Subcutaneous abdominal adipose tissue (tissue), 5 donors: ENCODE measurements at regions not wholly inside any gene's neighbourhood (a gene's known extent, or its start where the extent isn't known, plus 50 kb on each side); places are given as distances from the start of the nearest gene placed in this dataset.

Experiments
- H3K27ac ChIP-seq: one replicate; pipeline ENCODE4 v1.7.0; 2013; ENCODE audit warnings: low read depth, mild to moderate bottlenecking, inconsistent platforms, low read length, moderate library complexity
- H3K27me3 ChIP-seq, 5 donors: one replicate each; pipeline ENCODE4 v1.7.0; 2013; ENCODE audit warnings: low read length in 5 of 5, inconsistent platforms in 1 of 5; ENCODE audit not compliant: control insufficient read depth in 5 of 5, insufficient read depth in 4 of 5
- H3K36me3 ChIP-seq, 5 donors: one replicate each; pipeline ENCODE4 v1.7.0; 2013; ENCODE audit warnings: low read length in 5 of 5; ENCODE audit not compliant: control insufficient read depth in 5 of 5, insufficient read depth in 5 of 5
- H3K4me1 ChIP-seq, 5 donors: one replicate each; pipeline ENCODE4 v1.7.0; 2013; ENCODE audit warnings: low read length in 5 of 5, mild to moderate bottlenecking in 3 of 5, moderate library complexity in 1 of 5; ENCODE audit not compliant: control insufficient read depth in 5 of 5, insufficient read depth in 5 of 5
- H3K4me3 ChIP-seq, 5 donors: one replicate each; pipeline ENCODE4 v1.7.0; 2013; ENCODE audit warnings: low read length in 5 of 5, low read depth in 1 of 5
- H3K9ac ChIP-seq, 5 donors: one replicate each; pipeline ENCODE4 v1.7.0; 2013; ENCODE audit warnings: low read length in 5 of 5, mild to moderate bottlenecking in 4 of 5, moderate library complexity in 3 of 5
- H3K9me3 ChIP-seq, 5 donors: one replicate each; pipeline ENCODE4 v1.7.0; 2013; ENCODE audit warnings: low read length in 5 of 5; ENCODE audit not compliant: control insufficient read depth in 5 of 5
- donor health status: healthy.
- donor health status: healthy.
- donor health status: healthy.
- donor health status: healthy.
- donor health status: healthy.

DNA sequence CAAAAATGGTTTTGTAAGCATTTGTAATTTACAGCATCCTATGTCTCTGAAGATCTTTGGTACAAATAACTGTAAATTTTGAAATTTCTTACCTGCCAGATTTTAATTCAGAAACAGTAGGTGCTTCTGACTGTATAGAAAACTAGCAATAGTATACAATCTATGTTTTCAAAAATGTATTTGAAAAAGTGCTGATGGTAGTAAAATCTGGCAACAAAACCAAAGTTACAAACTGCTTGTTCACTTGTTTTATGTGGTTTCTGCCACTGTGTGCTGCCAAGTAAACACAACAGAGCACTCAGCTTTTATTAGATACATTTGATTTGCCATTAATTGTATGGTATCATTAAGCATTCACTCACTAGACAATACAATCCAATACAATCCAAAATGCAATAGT lies 206.1 kb downstream of the CPE start:
- no peaks in the 10 kb centered on the region for H3K9me3 ChIP-seq
- H3K27ac ChIP-seq, result no peak overlapping the region
- H3K4me3 ChIP-seq, result no peak overlapping the region
- H3K4me1 ChIP-seq, result peaks cover 0 to 8% (median 6%) of the 10 kb centered on the region in 5 donors
- H3K9ac ChIP-seq, result no peak overlapping the region
- H3K36me3 ChIP-seq, result no peaks in the 10 kb centered on the region
- H3K27me3 ChIP-seq, result no peaks in the 10 kb centered on the region

DNA sequence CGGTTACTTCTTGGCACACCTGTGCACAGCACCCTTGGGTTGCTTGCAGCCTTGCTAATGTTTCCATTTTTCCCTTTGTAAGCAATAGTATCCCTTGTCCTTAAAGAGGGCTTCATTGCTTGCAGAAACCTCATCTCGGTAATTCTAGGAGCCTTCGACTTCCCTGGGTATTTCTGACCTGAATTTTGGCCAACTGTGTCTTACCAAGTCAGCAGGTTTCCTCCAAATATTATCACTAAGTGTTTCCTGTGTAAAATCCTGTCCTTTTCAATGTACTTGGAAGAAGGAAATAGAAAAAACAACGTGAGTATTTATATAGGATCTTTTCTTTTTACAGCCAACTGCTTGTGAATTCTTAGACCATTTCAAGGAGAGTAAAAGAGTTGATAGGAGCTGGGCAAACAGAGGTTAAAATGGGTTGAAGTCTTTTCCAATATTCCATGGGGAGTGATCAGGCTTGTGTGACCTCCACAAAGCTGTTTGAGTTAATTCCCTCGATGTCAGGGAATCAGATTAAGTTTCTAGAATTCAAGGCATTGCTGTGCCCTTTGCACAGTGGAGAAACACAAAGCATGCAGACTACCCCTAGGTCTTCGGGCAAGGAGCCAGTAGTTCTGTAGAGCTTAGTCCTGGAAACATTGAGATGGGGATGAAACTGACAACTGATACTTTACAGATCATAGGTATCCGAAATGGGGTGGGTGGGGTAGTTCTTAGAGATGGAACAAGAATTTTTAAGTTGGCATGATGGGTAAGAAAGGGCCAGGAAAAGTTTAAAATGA lies 209.9 kb downstream of the CPE start:
- no peak overlapping the region for H3K9ac ChIP-seq
- peaks cover 0 to 8% (median 7%) of the 10 kb centered on the region in 5 donors for H3K4me1 ChIP-seq
- H3K27me3 ChIP-seq, result no peaks in the 10 kb centered on the region
- H3K27ac ChIP-seq, result no peak overlapping the region
- no peak overlapping the region for H3K4me3 ChIP-seq
- no peaks in the 10 kb centered on the region for H3K36me3 ChIP-seq
- H3K9me3 ChIP-seq, result no peaks in the 10 kb centered on the region

- H3K4me3 ChIP-seq, result no peak overlapping the region
- H3K9me3 ChIP-seq, result no peaks in the 10 kb centered on the region
- no peaks in the 10 kb centered on the region for H3K36me3 ChIP-seq
- H3K9ac ChIP-seq, result no peak overlapping the region
- H3K27me3 ChIP-seq, result no peaks in the 10 kb centered on the region
- H3K27ac ChIP-seq, result no peak overlapping the region
- H3K4me1 ChIP-seq, result peaks cover 0 to 8% (median 7%) of the 10 kb centered on the region in 5 donors
Observed at GRCh38 chr4:165592386-165592785, 213.6 kb downstream of the CPE start.

DNA sequence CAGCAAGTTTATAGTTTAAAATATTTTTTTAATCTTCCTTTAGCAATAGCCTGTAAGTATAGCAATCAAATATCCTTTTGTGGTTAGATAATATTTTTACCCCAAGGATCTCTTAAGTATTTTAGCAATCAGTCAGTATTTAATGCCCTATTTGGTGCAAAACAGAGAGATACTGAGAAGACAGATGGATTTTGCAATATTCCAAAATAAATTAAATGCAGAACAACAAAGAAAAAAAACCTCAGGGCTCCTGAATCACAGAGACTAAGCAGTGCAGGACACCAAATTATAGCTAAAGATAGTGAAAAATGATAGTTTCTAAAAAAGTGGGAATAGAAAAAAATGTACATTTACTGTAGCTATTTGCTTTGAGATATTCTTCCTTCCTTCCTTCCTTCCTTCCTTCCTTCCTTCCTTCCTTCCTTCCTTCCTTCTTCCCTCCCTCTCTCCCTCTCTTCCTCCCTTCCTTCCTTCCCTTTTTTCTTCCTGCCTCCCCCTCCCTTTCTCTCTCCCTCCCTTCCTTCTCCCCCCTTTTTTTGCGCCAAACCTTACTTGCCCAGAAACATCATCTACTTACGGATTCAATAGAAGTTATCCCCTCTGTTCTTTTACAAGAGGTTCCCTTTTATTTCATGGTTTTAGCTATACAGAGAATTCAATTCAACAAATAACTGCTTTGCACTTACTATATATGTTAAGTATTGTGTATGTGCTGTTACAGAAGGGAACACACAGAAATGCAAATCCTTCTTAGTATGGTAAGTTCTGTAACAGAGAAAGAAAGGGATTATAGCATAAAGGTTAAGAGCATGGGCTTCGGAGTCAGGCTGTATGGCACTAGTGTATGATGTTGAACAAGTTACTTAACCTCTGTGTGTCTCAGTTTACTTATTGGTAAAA lies 219.0 kb downstream of the CPE start:
- Histone ChIP-seq H3K9me3 (no peaks in the 10 kb centered on the region), H3K4me1 (no peaks in the 10 kb centered on the region), H3K27me3 (no peaks in the 10 kb centered on the region), H3K27ac (no peak overlapping the region), H3K4me3 (no peak overlapping the region), H3K9ac (no peak overlapping the region), H3K36me3 (no peaks in the 10 kb centered on the region)

- Histone ChIP-seq H3K27ac (no peak overlapping the region), H3K4me1 (no peaks in the 10 kb centered on the region), H3K36me3 (no peaks in the 10 kb centered on the region), H3K4me3 (no peak overlapping the region), H3K27me3 (no peaks in the 10 kb centered on the region), H3K9ac (no peak overlapping the region), H3K9me3 (no peaks in the 10 kb centered on the region)
Observed at GRCh38 chr4:165600959-165601683, 222.3 kb downstream of the CPE start.

DNA sequence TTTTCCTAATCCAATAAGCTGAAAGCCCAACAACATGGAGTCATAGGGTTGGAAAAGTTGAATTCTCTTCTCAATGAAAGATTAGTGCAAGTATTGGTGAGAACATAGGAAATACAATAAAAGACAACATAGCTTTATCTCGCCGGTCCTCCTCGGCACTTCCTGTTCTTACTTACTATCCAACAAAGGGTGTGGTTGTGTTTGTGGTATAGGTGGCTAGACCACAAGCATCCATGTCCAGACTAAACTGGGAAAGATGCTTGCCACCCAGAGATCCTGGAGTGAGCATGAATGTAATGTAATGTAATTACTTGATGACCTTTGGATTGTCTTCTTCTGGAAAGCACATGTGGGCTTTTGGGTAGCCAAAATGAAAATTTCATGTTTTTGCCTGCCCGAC lies 223.8 kb downstream of the CPE start:
- H3K27me3 ChIP-seq, result no peaks in the 10 kb centered on the region
- no peak overlapping the region for H3K4me3 ChIP-seq
- H3K4me1 ChIP-seq, result peaks cover 0 to 3% (median 0%) of the 10 kb centered on the region in 5 donors
- no peak overlapping the region for H3K9ac ChIP-seq
- H3K9me3 ChIP-seq, result no peaks in the 10 kb centered on the region
- H3K27ac ChIP-seq, result no peak overlapping the region
- no peaks in the 10 kb centered on the region for H3K36me3 ChIP-seq

DNA sequence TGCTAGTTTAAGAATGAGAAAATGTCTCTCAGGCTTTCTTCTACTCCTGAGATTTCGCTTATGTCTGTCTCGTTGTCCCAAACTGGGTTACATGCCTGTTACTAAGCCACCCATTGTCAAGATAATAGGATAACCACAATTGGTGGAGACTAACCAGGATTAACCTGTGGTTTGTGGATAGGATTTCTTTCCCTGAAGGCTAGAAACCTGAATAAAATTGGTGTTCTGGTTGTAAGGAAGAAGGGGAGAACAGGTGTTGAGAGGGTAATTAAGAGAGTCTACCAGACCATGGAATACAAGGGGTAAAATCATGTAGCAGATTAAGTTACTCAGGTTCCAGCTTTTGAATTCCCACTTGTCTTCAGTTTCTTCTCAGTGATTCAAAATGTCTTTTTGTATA lies 225.4 kb downstream of the CPE start:
- Histone ChIP-seq H3K27ac (no peak overlapping the region), H3K9me3 (no peaks in the 10 kb centered on the region), H3K27me3 (no peaks in the 10 kb centered on the region), H3K4me1 (peaks cover 0 to 3% (median 0%) of the 10 kb centered on the region in 5 donors), H3K9ac (no peak overlapping the region), H3K4me3 (no peak overlapping the region), H3K36me3 (no peaks in the 10 kb centered on the region)

- Histone ChIP-seq H3K27me3 (no peaks in the 10 kb centered on the region), H3K27ac (no peak overlapping the region), H3K36me3 (no peaks in the 10 kb centered on the region), H3K9me3 (no peaks in the 10 kb centered on the region), H3K9ac (no peak overlapping the region), H3K4me1 (peaks cover 0 to 3% (median 0%) of the 10 kb centered on the region in 5 donors), H3K4me3 (no peak overlapping the region)
Observed at GRCh38 chr4:165605811-165606210, 227.0 kb downstream of the CPE start.

GRCh38 chr4:165606465-165607205 lies 227.8 kb downstream of the CPE start:
- H3K4me1 ChIP-seq, result peaks cover 0 to 7% (median 0%) of the 10 kb centered on the region in 5 donors
- no peaks in the 10 kb centered on the region for H3K9me3 ChIP-seq
- no peak overlapping the region for H3K9ac ChIP-seq
- no peaks in the 10 kb centered on the region for H3K27me3 ChIP-seq
- no peak overlapping the region for H3K27ac ChIP-seq
- no peaks in the 10 kb centered on the region for H3K36me3 ChIP-seq
- no peak overlapping the region for H3K4me3 ChIP-seq
